ENCODE measurements at regions not wholly inside any gene's neighbourhood (a gene's known extent, or its start where the extent isn't known, plus 50 kb on each side); places are given as distances from the start of the nearest gene placed in this dataset.

DNA sequence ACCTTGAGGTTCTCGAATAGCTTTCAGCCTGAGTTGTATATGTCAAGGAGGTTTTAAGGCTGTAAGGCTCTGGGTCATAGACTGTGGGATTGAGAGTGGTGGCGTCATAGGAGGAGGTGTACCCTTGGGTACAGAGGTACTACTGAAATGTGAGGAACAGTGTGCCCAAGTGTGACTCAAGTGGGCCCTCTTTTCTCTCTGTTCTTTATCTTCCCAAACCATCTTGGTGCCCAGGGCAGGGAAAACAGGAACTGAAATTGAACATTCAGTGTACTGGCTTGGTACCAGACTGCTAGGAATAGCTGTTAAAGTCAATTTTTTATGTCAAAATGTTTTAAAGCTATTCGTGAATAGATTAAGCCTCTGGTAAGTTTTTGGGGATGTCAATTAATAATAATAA is 136.2 kb upstream of the RPS6KA3 start:
- TF ChIP-seq, protein P1, sequence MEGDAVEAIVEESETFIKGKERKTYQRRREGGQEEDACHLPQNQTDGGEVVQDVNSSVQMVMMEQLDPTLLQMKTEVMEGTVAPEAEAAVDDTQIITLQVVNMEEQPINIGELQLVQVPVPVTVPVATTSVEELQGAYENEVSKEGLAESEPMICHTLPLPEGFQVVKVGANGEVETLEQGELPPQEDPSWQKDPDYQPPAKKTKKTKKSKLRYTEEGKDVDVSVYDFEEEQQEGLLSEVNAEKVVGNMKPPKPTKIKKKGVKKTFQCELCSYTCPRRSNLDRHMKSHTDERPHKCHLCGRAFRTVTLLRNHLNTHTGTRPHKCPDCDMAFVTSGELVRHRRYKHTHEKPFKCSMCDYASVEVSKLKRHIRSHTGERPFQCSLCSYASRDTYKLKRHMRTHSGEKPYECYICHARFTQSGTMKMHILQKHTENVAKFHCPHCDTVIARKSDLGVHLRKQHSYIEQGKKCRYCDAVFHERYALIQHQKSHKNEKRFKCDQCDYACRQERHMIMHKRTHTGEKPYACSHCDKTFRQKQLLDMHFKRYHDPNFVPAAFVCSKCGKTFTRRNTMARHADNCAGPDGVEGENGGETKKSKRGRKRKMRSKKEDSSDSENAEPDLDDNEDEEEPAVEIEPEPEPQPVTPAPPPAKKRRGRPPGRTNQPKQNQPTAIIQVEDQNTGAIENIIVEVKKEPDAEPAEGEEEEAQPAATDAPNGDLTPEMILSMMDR (IDR thresholded peaks at IDR 0.05; ENCODE audit: insufficient read depth, low read depth, low read length, missing control alignments): no peak
- H3K4me3 ChIP-seq (ENCODE audit: low read length): no peak overlapping the region
- no peak for DNase-seq (ENCODE audit: low read depth)

DNA sequence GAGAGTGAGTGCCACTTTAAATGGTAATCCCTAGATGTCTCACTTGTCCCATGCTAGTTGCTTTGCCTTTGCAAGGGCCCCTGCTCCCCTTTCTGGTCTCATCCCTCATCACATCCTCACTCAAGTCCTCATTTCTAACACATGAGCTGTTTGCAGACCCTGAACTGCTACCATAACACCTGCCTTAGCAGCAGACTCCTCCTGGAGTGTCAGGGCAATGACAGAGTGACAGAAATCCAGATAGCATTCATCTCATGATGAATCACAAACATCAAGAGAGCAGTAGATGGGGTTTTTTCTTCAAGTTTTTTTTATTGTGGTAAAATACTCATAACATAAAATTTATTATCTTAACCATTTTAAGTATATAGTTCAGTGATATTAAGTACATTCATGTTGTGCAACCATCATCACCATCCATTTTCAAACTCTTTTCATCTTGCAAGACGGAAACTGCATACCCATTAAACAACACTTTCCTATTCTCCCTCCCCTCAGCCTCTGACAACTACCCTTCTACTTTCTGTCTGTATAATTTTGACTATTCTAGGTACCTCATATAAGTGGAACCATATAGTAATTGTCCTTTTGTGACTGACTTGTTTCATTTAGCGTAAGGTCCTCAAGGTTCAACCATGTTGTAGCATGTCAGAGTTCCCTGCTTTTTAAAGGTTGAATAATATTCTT is 133.2 kb upstream of the RPS6KA3 start:
- DNase-seq (ENCODE audit: low read depth): no peak
- H3K4me3 ChIP-seq (ENCODE audit: low read length): no peak overlapping the region
- TF ChIP-seq, protein P1 (IDR thresholded peaks at IDR 0.05; ENCODE audit: insufficient read depth, low read depth, low read length, missing control alignments): no peak

DNA sequence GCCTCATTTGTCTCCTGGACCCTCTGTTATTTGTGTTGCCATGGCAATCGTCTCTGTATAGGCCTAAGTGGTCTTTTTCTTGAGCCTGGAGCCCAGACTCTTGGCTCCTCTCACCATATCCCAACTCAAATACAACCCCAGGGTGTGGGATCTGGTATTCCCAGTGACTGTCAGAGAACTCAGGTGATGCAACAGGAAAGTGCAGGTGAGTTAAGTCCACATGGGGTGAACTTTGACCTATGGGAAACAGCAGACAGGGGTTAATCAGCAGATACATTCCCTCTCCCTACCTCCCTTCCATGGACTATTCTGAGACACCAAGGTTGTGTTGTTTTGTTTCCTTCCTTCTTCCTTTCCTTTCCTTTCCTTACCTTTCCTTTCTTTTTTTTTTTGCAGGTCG is 130.9 kb upstream of the RPS6KA3 start:
- no peak overlapping the region for H3K4me3 ChIP-seq (ENCODE audit: low read length)
- DNase-seq (ENCODE audit: low read depth): no peak
- TF ChIP-seq, protein P1 (IDR thresholded peaks at IDR 0.05; ENCODE audit: insufficient read depth, low read depth, low read length, missing control alignments): no peak

DNA sequence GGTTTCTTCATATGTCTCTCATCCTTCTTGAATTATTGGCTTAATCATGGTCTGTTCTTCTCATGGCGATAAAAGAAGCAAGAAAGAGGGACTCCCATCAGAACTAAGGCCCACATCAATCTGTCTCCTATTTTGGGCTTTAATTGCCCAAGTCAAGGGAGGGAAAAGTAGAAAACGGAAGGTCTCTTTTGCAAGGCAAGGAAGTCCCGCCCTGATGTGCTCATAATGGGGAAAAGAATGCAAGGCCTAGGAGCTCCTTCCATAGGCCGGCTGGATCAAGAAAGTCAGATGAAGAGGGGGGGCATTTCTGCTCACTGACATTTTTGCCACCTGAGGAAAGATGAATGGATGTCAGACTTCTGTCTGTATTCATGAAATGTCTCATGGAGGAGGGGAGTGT is 127.7 kb upstream of the RPS6KA3 start:
- no peak for DNase-seq (ENCODE audit: low read depth)
- TF ChIP-seq, protein P1 (IDR thresholded peaks at IDR 0.05; ENCODE audit: insufficient read depth, low read depth, low read length, missing control alignments): no peak
- no peak overlapping the region for H3K4me3 ChIP-seq (ENCODE audit: low read length)

DNA sequence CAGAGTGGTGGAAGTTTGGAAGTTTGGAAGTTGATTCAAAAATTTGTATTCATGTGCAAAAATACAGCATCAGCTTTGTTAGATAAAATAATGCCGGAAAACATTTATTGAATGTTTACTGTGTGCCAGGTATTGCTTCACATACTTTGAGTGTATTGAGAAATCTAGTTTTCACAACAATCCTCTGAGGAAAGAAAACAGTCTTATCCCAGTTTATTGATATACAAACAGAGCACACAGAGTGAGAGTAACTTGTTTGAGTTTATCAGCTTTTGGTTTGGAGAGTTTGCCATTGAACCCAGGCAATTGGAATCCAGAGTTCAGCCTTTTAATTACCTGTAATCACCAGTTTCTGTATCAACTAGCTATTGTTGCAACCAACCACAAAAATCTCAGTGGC is 127.2 kb upstream of the RPS6KA3 start:
- H3K4me3 ChIP-seq (ENCODE audit: low read length): no peak overlapping the region
- DNase-seq (ENCODE audit: low read depth): no peak
- TF ChIP-seq, protein P1 (IDR thresholded peaks at IDR 0.05; ENCODE audit: insufficient read depth, low read depth, low read length, missing control alignments): no peak

DNA sequence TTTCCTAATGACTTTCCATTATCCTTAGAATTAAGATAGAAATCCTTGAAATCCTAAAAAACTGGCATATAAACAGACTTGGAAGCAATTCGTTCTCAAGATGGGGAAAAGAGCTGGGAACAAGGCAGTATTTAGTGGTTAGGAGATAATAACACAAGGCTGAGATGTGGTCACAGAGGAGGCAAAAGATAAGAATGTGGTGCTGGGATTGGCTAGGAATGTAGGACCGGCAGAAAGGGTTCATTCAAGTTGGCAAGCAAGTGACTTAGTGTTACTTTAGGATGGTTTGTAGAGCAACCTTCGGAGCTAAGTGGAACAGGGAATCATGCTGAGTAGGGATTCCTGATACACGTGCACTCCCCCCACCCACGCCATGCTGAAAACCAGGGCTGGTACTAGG is 121.9 kb upstream of the RPS6KA3 start:
- no peak for DNase-seq (ENCODE audit: low read depth)
- TF ChIP-seq, protein P1 (IDR thresholded peaks at IDR 0.05; ENCODE audit: insufficient read depth, low read depth, low read length, missing control alignments): no peak
- H3K4me3 ChIP-seq (ENCODE audit: low read length): no peak overlapping the region

DNA sequence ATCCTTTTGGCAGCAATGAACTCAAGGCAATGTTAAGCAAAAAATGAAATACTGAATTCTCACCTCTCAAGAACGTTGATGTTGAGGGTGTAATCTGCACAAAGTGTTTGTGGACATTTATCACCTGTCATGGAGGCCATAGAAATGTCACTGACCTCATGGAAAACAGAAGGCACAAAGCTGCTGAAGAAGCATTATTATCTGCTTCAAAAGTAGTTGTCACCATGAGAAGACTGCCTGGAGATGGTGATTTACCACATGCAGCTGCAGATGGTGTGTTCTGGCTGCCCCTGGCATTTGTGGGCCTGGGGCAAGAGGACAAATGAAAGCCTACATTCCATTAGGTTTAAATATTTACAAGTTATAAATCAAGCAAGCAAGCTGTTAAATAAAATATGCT is 116.8 kb upstream of the RPS6KA3 start:
- no peak overlapping the region for H3K4me3 ChIP-seq (ENCODE audit: low read length)
- TF ChIP-seq, protein P1 (IDR thresholded peaks at IDR 0.05; ENCODE audit: insufficient read depth, low read depth, low read length, missing control alignments): no peak
- DNase-seq (ENCODE audit: low read depth): no peak
